DND-41 (cell line): ENCODE measurements at regions not wholly inside any gene's neighbourhood (a gene's known extent, or its start where the extent isn't known, plus 50 kb on each side); places are given as distances from the start of the nearest gene placed in this dataset.
"Not testable (repeated sequence)": the region's sequence is repeated elsewhere in the genome, so short reads cannot be mapped to it uniquely, and the experiment has no call there.

Experiments
- CTCF ChIP-seq: IDR thresholded peaks from 2 replicates; pipeline ENCODE4 v1.5.1; 2012; ENCODE audit warnings: borderline replicate concordance, low read length, moderate library complexity, mild to moderate bottlenecking; ENCODE audit not compliant: poor library complexity, severe bottlenecking; ENCODE audit errors: extremely low read depth
- EZH2 ChIP-seq: IDR thresholded peaks from 3 replicates; pipeline ENCODE4 v1.6.1; 2012; ENCODE audit warnings: borderline replicate concordance, low read depth, mild to moderate bottlenecking, moderate library complexity, low read length, inconsistent platforms; ENCODE audit not compliant: severe bottlenecking

- not testable (repeated sequence) for TF ChIP-seq CTCF, EZH2
Observed at GRCh38 chr5:1618296-1618865, 94.6 kb upstream of the LPCAT1 start.
